ENCODE measurements at regions not wholly inside any gene's neighbourhood (a gene's known extent, or its start where the extent isn't known, plus 50 kb on each side); places are given as distances from the start of the nearest gene placed in this dataset.

DNA sequence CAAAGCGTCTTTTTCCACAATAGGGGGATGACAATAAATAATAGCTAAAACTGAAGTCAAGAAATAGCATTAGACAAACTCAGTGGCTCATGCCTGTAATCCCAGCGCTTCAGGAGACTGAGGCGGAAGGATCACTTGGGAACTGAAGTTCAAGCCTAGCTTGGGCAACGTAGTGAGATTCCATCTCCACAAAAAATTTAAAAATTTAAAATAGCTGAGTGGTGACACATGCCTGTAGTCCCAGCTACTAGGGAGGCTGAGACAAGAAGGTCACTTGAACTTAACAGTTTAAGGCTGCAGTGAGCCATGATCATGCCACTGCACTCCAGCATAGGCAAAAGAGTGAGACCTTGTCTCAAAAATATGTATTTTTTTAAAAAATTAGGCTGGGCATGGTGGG lies 107.9 kb downstream of the AKR1D1 start:
- no peaks in the 10 kb centered on the region for H3K36me3 ChIP-seq (ENCODE audit: control insufficient read depth, insufficient read depth, low read length)
- no peaks in the 10 kb centered on the region for H3K27me3 ChIP-seq (replicated peaks; ENCODE audit: control insufficient read depth, insufficient read depth, low read length)
- no peak overlapping the region for H3K4me3 ChIP-seq (replicated peaks; ENCODE audit: low read depth, low read length)
- DNase-seq (ENCODE audit: extremely low read depth, insufficient read length): no peak
- TF ChIP-seq, protein P1, sequence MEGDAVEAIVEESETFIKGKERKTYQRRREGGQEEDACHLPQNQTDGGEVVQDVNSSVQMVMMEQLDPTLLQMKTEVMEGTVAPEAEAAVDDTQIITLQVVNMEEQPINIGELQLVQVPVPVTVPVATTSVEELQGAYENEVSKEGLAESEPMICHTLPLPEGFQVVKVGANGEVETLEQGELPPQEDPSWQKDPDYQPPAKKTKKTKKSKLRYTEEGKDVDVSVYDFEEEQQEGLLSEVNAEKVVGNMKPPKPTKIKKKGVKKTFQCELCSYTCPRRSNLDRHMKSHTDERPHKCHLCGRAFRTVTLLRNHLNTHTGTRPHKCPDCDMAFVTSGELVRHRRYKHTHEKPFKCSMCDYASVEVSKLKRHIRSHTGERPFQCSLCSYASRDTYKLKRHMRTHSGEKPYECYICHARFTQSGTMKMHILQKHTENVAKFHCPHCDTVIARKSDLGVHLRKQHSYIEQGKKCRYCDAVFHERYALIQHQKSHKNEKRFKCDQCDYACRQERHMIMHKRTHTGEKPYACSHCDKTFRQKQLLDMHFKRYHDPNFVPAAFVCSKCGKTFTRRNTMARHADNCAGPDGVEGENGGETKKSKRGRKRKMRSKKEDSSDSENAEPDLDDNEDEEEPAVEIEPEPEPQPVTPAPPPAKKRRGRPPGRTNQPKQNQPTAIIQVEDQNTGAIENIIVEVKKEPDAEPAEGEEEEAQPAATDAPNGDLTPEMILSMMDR (IDR thresholded peaks at IDR 0.05; ENCODE audit: insufficient read depth, low read length, poor library complexity, severe bottlenecking): no peak

DNA sequence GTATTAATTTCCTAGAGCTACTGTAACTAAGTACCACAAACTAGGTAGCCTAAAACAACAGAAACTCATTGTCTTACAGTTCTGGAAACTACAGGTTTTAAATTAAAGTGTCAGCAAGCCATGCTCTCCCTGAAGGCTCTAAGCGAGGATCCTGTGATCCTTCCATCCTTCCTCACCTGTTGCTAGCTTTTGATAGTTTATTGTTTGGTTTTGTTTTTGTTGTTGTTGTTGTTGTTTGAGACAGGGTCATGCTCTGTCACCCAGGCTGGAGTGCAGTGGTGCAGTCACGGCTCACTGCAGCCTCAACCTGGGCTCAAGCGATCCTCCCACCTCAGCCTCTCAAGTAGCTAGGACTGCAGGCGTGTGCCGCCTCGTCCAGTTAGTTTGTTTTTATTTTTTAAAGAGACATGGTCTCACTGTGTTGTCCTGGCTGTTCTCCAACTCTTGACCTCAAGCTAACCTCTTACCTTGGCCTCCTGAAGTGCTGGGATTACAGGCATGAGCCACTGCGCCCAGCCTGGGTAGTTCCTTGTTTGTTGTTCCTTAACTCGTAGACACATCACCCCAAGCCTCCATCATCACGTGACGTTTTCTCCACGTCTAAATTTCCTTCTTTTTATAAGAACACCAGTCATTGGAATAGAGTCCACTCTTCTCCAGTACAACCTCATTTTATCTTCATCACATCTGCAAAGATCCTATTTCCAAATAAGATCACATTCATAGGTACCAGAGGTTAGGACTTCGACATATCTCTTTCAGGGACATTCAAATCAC lies 109.1 kb downstream of the AKR1D1 start:
- Histone ChIP-seq H3K36me3 (ENCODE audit: control insufficient read depth, insufficient read depth, low read length) (no peaks in the 10 kb centered on the region), H3K4me3 (replicated peaks; ENCODE audit: low read depth, low read length) (no peak overlapping the region), H3K27me3 (replicated peaks; ENCODE audit: control insufficient read depth, insufficient read depth, low read length) (no peaks in the 10 kb centered on the region)
- no peak for DNase-seq (ENCODE audit: extremely low read depth, insufficient read length)
- TF ChIP-seq, protein P1 (IDR thresholded peaks at IDR 0.05; ENCODE audit: insufficient read depth, low read length, poor library complexity, severe bottlenecking): no peak

DNA sequence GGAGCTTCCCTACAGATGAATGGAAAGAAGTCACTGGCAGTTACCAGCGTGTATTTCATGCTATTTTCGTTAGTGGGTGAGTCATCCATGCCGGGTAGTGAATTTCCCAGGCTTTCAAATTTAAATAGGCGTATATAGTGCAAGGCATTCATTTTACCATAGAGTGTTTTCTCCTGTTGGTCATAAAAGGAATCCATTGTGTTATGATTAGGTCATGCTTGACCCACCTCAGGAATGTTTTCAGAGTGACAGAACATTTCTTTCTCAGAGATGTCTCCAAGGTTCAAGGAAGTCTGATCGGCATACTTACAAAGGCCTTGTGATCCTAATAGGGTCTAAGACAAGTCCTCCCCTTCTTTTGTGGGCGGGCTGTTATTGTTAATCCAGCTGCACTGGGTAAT lies 110.7 kb downstream of the AKR1D1 start:
- no peak for DNase-seq (ENCODE audit: extremely low read depth, insufficient read length)
- Histone ChIP-seq H3K36me3 (ENCODE audit: control insufficient read depth, insufficient read depth, low read length) (no peaks in the 10 kb centered on the region), H3K4me3 (replicated peaks; ENCODE audit: low read depth, low read length) (no peak overlapping the region), H3K27me3 (replicated peaks; ENCODE audit: control insufficient read depth, insufficient read depth, low read length) (no peaks in the 10 kb centered on the region)
- TF ChIP-seq, protein P1 (IDR thresholded peaks at IDR 0.05; ENCODE audit: insufficient read depth, low read length, poor library complexity, severe bottlenecking): no peak

DNA sequence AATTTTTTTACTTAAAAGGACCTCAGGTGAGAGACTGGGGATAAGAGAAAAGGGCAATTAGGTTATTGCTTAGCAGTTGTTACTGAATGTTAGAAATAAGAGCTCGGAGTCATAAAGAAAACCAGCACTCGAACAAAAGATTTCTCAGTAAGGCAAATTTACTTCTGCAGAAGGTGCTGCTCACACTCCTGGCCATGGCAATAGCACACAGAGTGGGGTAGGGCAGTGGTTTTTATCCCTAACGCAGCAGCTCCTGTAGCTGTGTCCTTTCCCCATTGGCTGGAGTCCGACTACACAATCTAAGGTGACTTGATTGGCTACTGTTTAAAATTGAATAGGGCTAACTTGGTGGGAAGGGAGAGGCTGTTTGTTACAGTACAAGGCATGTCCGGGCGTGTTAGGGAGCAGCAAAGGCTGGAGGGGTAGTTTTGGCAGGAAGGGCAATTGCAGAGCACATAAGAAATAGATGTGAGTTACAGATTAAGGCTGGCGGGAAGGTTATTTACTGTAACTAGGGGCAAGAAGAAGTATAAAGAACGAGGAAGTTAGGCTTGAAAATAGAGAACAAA lies 112.1 kb downstream of the AKR1D1 start:
- TF ChIP-seq, protein P1 (IDR thresholded peaks at IDR 0.05; ENCODE audit: insufficient read depth, low read length, poor library complexity, severe bottlenecking): no peak
- no peak for DNase-seq (ENCODE audit: extremely low read depth, insufficient read length)
- no peaks in the 10 kb centered on the region for H3K27me3 ChIP-seq (replicated peaks; ENCODE audit: control insufficient read depth, insufficient read depth, low read length)

DNA sequence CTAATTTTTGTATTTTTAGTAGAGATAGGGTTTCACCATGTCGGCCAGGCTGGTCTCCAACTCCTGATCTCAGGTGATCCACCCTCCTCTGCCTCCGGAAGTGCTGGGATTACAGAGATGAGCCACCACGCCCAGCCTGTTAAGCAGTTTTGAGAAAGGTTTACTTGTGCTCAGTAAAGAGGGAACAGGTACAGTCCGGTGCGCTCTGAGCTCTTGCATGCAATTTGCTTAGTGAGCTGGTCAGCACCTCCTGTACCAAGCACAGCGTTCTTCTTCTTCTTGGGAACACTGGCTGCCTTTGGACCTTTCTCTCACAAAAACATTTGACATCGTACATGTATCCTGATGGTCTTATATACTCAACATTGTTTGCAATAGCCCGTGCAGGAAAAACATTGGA lies 118.3 kb downstream of the AKR1D1 start:
- no peak for DNase-seq (ENCODE audit: extremely low read depth, insufficient read length)
- no peaks in the 10 kb centered on the region; the same call in 1 of the 2 replicates for H3K27me3 ChIP-seq (replicated peaks; ENCODE audit: control insufficient read depth, insufficient read depth, low read length)
- H3K4me3 ChIP-seq (replicated peaks; ENCODE audit: low read depth, low read length): no peak overlapping the region
- TF ChIP-seq, protein P1 (IDR thresholded peaks at IDR 0.05; ENCODE audit: insufficient read depth, low read length, poor library complexity, severe bottlenecking): no peak
- no peaks in the 10 kb centered on the region for H3K36me3 ChIP-seq (ENCODE audit: control insufficient read depth, insufficient read depth, low read length)

More for the DNA sequence above, 112.1 kb downstream of the AKR1D1 start:
- H3K36me3 ChIP-seq (ENCODE audit: control insufficient read depth, insufficient read depth, low read length): no peaks in the 10 kb centered on the region
- no peak overlapping the region for H3K4me3 ChIP-seq (replicated peaks; ENCODE audit: low read depth, low read length)

Measured in GM06990 (cell line).